HG03460 (cell line): ENCODE measurements at regions not wholly inside any gene's neighbourhood (a gene's known extent, or its start where the extent isn't known, plus 50 kb on each side); places are given as distances from the start of the nearest gene placed in this dataset.

Source experiments
- ATAC-seq: cut with Tn5 transposase; IDR thresholded peaks from one replicate; pipeline ENCODE4 v1.9.1; 2021; ENCODE audit not compliant: unreplicated experiment

DNA sequence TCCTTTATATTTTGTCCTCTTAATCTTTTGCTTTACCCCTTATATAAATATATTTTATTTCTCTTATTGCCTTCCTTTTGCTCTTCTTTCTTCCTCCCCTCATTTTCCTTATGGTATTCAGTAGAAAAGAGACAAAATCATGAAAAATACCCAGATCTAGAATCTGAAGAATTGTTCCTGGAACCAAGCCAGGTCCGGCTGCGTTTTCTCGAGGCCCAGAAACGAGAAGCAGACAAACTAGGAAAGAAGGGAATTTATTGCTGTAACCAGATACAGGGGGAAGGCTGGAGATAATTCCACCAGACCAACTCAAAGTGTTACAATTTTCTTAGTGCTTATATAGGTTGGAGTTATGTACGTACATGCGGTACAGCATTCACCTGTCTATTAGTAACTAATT, 328.7 kb downstream of the GABRG1 start:
- ATAC-seq, result no peak

DNA sequence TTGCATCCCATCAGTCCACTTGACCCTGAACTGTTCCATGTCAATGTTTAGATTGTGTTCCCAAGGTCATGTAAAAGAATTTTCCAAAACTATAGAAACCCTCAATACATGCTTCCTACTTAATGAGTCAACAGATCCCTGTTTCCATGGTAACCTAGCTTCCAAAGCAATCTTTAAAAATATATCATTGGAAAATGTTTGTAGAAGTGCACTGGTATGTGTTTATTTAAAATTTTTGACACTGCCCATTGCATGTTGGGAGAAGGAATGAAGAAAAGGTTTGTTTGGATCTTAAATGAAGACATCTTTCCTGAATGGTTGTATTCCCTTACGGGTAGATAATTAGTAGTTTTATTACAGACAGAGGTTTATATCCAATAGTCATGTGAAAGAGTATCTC, 345.3 kb downstream of the GABRG1 start:
- no peak for ATAC-seq

DNA sequence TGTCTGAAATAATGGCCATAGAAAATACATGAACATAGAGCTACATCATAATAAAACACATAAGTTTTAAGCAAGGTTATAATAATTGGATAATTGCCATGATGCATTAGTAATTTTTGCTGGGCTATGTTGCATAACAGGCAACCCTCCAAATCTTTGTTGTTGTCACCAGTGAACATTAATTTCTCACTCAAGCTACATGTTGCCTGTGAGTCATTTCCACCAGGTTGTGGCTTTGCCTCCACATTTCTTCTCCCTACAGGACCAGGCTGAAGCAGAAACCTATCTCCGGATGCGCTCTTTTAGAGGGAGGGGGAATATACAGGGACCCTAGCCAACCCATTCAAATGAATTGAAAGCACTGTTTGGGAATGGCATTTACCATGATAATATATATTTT, 347.7 kb downstream of the GABRG1 start:
- ATAC-seq, result no peak

DNA sequence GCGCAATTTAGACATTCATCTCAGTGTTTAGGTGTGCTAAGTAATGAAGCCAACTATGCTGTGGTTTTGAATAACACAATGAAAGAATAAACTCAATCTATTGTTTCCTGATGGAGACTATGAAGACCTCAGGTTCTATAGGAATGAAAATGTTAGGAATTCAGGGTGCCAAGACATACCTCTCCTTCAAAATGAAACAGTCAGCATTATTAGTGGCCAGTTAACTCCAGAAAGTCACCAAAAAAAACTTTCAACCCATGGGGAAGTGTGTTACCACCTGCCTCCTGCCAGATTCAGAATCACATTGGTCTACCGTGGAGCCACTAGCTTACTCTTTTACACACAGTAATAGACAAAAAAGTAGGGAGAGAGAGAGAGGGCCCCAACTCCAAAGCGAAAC, 352.9 kb downstream of the GABRG1 start:
- ATAC-seq, result no peak

DNA sequence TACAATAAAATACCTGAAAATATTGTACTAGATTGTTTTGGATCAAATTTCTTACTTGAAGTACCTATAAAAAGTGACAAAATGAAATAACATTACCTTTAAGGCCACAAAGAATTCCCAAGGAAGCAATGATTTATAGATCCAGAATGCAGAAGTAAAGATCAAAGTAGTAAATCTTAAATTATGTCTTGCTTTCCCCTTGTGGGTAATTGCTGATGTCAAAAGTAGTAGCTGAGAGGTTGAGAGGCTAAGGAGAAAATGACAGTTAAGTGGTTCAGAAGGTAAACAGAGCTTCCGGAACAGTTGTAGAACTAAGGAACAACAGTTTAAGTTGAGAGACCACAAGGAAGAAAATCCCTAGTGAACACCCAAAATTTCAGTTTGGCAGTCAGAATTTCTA, 358.3 kb downstream of the GABRG1 start:
- no peak for ATAC-seq

DNA sequence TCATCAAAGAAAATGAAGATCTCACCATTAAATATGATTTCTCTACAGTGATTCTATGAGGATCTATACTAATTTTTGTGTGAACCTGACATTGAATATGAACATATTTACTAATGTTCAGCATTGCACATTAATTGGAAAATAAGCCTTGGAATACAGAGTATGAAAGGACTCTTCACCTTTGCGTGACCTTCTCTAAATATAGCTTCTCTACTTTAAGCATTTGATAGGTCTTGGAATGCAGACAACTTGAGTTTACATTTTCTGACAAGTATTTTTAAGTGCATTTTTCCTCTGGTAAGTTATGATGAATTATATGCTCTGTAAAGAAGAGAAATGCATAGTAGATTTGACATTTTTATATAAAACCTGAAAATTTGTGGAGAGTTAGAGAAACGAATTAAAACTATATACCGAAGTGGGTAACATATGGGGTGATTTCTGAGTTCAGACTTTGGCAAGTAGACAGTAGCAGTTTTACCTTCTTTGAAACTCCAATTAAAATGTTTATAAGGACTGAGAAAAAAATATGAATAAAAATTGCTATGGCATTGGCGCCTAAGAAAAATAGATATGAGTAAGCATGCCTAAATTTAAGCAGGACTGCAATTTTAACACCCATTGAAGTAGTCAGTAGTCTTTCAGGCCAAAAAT, 371.9 kb downstream of the GABRG1 start:
- no peak for ATAC-seq

DNA sequence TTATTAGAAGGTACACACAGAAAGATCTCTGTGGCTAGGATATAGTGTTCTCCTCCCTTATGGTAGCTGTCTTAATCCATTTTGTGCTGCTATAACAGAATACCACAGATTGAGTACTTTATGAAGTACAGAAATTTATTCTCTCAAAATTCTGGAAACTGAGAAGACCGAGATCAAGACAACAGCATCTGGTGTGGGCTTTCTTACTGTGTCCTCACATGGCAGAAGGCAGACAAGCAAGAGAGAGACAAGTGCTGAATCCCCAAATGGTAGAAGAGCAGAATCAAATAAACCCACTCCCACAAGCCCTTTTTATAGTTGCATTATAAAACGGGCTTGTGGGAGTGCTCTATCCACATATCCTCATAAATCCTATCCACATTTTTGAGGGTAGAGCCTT, 373.1 kb downstream of the GABRG1 start:
- ATAC-seq, result no peak

DNA sequence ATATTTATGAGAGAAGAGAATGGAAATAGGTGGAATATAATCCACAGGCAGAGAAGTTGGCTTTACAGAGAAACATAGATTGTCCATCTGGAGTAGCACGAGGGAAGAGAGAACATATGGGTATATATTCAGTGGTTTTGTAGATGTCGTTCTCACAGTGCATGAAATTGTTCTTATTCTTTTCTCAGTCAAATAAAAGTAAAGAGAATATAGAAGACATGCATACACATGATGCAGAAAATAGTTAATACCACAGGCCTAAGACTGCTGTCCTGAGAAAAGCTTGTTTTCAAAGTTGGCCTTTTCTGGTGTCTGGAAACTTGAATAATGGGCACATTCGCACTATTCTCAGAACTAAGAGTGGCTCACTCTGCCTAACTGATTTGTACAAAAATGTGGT, 378.1 kb downstream of the GABRG1 start:
- ATAC-seq, result no peak

DNA sequence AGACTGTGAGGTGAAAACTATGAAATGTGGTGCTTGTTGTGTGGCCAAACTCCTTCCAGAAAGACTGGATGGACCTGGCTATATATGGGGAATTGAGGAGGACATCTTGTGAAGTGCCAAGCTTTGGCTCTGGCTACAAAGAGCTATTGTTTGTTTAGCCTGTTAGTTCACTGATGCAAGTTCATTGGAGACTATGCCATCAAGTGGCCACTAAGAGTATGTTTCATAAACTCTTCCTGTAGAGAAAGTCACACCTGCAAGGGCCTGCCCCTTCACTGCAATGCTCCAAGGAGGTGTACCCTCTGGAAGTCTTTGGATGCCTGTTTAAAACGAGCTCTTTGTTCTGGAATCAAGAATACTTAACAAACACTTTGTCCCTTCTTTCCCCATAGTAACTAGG, 382.0 kb downstream of the GABRG1 start:
- ATAC-seq, result no peak

DNA sequence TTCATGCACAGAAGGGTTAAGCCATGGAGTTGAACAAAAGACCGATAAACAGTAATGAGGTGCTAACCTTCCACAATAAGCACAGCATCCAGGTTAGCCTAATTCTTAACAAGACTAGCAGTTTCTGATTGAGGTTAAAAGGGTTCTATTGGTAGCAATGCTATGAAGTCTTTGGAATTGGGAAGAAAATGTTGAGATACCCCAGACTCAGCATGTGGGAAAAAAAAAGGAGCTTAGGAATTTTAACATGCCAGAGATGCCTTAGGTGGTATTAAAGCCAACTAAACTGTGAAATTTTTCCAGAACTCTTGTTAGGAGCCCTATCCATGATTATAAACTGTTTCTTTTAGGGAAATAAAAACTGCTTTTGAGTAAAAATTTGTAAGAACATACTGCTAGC, 391.7 kb downstream of the GABRG1 start:
- ATAC-seq, result no peak

DNA sequence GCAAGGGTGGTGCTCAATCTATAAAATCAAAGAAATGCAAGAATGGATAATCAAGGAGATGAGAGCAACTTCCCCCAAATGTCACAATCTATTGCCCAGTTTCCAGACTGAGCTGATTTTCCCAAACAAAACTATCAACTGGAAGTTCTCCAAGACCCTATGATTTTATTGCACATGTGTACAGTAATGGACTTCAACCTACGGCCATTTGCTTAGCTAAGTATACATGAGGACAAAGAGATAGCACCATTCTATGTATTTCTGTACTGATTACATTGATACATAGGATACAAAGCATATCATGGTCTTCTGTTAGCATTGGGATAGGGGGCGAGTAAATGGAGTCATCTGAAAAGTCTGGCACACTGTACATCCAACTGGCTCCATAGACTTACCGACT, 407.8 kb downstream of the GABRG1 start:
- no peak for ATAC-seq

DNA sequence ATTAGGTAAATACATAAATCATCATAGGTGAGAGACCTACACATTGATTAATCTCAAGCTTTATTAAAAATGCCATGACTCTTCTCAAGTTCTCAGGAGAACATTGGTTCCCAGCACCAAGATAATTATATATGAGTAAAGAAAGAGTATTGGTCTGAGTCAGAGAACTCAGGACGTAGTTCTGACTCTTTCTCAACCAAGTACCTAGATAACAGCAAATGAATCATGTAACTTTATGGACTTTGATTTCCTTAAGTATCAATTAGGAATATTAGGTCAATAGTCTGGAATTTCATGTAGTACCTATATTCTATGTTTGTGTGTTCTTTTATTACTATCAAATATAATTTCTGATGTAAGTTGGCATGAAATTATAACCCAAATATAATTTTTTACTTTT, 409.9 kb downstream of the GABRG1 start:
- no peak for ATAC-seq

DNA sequence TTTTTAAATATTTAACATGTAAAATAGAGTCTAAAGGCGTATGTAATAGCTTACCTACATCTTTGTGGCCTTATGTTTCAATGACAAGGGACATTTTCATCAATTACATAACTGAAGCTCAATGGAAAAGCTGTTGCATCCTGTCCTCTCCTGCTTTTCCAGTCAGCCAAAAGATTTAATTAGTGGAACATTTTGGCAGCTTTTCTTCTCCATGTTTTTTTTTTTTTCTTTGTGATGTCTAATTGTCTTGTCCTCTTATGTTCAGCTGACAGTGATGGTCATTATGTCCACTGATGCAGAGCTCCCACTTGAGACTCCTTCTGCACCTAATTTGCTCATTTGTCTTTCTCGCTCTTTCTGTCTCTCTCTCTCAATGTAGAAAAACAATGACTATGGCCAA, 422.2 kb downstream of the GABRG1 start:
- no peak for ATAC-seq

DNA sequence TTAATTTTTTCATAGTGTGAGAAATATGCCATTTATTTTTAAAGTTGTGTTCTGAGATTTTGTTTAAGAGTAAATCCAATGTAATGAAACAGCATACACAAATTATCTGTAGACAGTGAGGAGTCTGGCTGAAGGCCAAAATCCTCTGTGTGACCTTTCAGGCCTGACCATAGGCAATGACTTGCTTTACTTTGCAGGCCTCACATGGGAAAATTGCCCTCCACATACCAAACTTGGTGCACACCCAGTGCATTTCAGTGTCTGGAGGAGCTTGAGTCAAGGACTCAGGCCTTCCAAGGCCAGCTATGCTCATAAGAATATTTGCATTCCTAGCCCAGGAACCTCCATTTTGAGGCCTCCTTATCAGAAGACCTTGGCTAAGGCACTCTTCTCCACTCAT, 430.1 kb downstream of the GABRG1 start:
- ATAC-seq, result no peak

DNA sequence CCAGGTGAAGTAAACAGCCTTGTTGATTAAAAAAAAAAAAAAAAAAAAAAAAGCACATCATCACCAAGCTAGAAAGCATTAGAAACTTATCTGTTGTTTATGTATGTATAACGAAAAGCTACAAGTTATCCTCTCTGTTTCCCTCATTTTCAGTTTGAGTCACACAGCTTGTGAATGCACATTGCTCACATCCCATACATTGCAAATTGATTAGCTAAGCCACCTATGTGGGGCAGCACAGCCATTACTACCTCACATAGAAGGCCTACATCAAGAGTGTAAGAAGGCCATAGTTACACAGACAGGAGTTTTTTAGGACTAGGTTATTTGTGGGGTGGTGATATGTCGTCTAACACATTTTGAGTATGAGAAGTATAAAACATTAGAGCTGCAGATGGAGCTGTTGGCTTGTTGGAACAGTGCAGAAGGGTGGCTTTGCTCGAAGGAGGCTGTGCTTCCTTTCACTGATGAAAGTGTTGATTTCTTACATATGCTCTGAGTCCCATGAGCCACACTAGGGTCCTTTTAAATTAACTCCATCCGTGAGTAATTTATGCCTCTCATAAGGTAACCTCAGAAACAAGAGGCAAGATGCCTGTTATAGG, 431.6 kb downstream of the GABRG1 start:
- ATAC-seq, result no peak

DNA sequence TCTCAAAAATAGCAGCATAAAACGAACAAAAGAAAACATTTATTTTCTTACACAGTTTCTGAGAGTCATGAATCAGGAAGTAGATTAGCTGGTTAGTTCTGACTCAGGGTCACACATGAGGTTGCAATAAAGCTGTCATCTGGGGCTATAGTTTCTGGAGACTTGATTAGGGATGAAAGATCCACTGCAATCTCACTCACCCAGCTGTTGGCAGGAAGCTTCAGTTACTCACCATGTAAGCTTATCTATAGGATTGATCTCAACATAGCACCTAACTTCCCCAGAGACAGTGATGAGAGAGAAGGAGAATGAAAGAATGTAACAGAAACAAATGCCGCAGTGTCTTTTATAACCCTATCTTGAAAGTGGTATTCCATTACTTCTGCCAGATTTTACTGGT, 435.5 kb downstream of the GABRG1 start:
- no peak for ATAC-seq

DNA sequence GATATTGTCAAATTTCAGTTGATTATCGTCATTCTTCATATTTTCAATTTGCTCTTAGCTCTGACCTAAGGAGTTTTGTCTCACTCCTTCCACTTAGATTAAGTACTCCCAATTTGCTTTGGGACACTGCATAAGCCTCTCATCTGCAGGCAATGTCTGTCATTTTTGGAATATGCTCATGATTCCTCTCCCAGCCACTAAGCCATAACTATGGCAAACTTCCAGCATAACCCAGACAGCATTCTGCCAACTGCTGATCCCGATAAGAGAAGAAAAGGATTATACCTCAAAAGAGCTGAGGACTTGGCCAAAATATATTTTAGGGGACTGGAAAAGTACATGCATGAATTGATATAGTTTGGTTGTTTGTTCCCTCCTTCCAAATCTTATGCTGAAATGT, 444.4 kb downstream of the GABRG1 start:
- no peak for ATAC-seq

DNA sequence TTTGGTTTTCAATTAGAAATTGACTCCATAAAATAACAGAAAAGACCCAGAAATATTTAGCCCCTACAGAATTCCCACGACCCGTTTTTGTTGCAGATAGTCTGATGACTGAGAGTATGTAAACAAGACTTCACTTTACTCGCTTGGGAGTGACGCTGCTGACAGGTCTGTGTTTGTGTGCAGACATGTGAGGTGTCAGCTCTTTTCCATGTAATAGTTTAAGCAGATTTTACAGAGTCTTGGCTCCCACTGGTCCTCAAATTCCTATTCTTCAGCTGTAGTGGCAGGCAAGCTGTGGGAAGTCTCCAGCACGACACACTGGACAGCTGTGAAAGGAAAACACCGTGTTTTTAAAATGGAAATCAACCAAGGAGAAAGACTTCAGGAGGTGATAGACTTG, 455.7 kb downstream of the GABRG1 start:
- no peak for ATAC-seq

DNA sequence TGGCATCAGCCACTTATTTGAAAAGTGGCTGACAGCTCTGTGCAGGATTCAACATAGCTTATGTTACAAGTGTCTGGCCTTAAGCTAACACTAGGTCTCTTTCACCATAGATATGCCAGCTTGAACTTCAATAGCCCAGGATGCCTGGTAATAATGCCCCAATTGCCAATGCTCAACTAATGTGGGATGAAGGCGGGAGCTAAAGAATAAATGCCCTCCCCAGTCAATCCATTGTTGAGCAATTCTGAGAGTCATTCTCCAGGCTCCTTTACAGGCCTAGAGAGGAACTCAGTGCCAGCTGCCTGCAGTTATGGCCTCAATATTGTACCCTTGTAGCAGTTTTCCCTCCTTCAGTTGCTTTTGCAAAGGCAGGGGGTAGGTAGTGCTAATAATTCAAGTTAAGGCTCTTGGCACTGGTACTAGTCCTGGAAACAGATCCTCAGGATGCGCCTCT, 460.2 kb downstream of the GABRG1 start:
- no peak for ATAC-seq

DNA sequence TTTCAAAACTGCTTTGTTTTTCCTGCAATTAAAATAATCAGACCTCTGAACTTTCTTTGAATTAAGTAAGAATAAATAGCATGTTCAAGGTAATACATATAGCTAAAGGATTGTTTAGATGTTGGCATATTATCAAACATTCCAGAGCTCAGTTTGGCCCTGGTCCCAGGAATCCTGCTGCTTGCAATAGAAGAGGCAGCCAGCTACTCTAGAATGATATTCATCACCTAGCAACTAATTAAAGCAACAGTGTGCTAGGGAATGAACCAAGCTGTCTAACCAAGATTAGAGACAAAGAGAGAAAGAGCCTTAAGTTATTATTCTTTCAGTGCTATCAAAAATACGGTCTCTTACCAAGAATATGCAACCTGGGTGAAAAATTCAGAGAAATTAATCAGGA, 460.9 kb downstream of the GABRG1 start:
- ATAC-seq, result no peak

DNA sequence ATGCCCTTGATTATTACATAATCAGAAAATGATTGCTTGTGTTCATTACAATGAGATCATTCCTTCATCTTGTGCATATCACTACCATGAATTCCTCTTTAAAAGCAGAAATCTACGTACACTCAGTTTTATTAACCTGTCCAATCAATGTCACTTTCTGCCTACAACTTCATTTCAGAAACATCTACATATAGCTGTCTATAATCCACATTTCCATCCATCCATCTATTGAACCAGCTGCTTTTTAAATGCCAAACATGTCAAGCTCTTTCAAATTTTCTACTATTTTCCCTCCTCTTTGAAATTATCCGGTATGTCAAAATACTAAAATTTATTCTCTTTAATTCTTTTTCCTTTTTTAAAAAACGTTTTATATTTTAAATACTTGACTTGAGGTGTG, 462.0 kb downstream of the GABRG1 start:
- ATAC-seq, result no peak

DNA sequence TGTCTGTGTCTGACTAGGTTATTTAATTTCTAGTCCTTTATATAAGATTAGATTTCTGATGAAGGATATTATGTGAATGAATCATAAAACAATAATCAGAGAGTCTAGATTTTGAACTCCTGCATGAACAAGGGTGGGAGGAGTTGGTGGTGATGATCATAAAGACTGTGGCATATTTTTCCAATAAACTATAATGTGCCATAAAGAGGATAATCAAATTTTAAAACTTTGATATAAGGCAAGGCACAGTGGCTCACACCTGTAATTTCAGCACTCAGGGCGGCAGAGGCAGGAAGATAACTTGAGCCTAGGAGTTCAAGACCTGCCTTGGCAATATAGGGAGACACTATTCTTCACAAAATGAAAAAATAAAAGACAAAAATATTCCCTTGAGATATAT, 473.3 kb downstream of the GABRG1 start:
- ATAC-seq, result no peak

DNA sequence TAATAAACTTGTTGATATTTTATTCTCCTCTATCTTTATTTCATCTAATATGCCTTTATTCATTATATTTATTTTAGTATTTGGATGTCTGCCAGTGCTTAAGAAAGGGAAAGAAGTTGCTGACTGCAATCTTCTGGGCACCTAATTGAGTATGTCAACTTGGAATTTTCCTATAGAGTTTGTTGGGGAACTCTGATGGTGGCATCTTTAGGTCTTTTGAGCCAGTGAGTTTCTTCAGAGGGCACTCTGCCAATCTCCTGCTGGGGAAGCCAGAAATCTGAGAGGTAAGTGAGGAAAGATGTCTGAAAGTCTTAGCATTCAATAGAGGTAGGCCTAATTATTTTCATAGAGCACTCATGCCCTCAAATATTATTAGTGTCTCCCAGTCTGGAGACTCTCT, 475.0 kb downstream of the GABRG1 start:
- ATAC-seq, result no peak
